NB4 (cell line): ENCODE measurements at regions not wholly inside any gene's neighbourhood (a gene's known extent, or its start where the extent isn't known, plus 50 kb on each side); places are given as distances from the start of the nearest gene placed in this dataset.

Experiments
- CTCF ChIP-seq: IDR thresholded peaks from one replicate; pipeline ENCODE4 v1.5.1; 2012; ENCODE audit warnings: low read depth, low read length
- MYC ChIP-seq: IDR thresholded peaks from 2 replicates; pipeline ENCODE4 v1.6.1; 2011; ENCODE audit warnings: low read depth, low read length
- POLR2A ChIP-seq: IDR thresholded peaks from 2 replicates; pipeline ENCODE4 v1.6.1; 2011; ENCODE audit warnings: mild to moderate bottlenecking; ENCODE audit not compliant: insufficient read length; ENCODE audit errors: extremely low read depth
- TF ChIP-seq, protein P1 (sequence below): IDR thresholded peaks from 2 replicates; pipeline ENCODE4 v1.6.1; 2011; ENCODE audit warnings: low read depth, low read length

DNA sequence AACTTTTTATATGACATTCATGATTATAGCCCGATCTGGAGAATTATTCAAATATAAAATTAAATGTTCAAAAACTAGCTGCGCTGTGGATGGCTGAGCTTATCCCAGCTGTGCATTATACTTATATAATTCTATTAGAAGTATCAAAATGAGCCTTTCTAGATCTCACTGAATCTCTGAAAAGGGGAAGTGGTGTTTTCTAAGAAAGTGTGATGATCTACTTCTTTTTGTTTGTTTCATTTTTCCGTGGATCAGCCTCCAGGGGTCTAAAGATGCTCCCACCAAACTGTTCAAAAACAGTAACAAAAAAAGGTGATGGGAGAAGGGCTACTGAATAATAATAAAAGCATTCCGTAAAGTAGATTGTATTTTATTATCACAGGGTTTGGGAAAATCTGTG, 411.3 kb upstream of the PSMD7 start:
- TF ChIP-seq CTCF (no peak), POLR2A (no peak), MYC (no peak)
- TF ChIP-seq, protein P1, sequence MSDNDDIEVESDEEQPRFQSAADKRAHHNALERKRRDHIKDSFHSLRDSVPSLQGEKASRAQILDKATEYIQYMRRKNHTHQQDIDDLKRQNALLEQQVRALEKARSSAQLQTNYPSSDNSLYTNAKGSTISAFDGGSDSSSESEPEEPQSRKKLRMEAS, result no peak
